HG03108 (cell line): ENCODE measurements at regions not wholly inside any gene's neighbourhood (a gene's known extent, or its start where the extent isn't known, plus 50 kb on each side); places are given as distances from the start of the nearest gene placed in this dataset.
A peak's percentile ranks its signal among the peaks of the same experiment; 100 is the strongest.
"Not testable (repeated sequence)": the region's sequence is repeated elsewhere in the genome, so short reads cannot be mapped to it uniquely, and the experiment has no call there.

Source experiments
- ATAC-seq: cut with Tn5 transposase; IDR thresholded peaks from one replicate; pipeline ENCODE4 v1.9.1; 2021; ENCODE audit warnings: moderate library complexity; ENCODE audit not compliant: unreplicated experiment

GRCh38 chr2:63692002-63692606 lies 103.3 kb downstream of the MDH1 start:
- ATAC-seq, result no peak

- ATAC-seq, result no peak
These were observed 106.8 kb downstream of the MDH1 start for GRCh38 chr2:63695583-63695982.

DNA sequence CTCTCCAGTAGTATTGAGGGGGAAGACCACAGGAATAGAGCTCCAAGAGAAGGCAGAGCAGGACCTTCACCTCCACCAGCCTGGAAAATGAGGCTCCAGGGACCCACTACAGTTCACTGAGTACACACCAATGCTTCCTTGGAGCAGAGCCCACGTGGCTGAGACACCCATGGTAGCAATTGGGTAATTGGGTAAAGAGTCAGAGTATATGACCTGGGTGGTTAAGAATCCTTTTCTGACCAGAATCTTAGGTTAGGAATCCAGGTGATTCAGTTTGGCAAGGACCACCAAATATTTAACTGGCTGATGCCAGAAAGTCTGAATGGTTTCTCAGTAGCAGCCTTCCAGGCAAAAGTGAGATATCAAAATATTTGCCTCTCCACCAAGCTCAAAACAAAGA lies 107.7 kb downstream of the MDH1 start:
- ATAC-seq, result no peak

- ATAC-seq, result no peak
These were observed 108.4 kb downstream of the MDH1 start for GRCh38 chr2:63697160-63697559.

DNA sequence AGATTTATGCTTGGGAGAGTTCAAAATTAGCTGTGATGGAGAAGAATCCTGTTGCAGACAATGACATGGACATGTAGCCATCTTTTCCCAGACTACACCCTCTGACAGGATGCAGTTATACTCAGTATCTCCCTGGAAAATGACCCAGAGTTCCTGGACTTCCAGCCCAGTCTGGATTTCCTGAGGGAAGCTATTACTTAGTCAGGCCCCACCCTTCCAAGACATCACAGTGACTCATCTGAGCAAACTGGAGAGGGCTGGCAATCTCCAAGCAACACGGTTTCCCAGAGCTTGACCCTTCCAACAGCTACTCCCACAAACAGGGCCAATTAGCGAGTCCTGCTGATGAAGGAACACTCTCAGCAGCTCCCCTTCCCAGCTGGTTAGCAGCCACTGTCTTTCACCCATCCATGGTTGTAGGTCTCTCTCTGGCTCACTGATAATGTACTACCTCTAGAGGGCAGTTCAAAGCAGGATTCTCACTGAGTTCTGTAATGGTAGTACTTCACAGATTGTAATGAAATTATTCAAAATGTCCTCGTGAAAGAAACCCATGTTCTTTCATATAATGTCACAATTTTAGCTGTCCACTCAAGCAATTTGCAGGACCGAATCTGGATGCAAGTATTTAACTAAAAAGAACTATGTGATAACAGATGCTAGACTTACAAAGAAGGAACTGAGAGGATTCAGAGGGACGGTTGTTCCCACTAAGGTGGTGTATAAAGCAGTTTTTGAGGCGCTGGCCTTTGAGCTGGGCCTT lies 110.2 kb downstream of the MDH1 start:
- ATAC-seq, result peak; percentile 45

DNA sequence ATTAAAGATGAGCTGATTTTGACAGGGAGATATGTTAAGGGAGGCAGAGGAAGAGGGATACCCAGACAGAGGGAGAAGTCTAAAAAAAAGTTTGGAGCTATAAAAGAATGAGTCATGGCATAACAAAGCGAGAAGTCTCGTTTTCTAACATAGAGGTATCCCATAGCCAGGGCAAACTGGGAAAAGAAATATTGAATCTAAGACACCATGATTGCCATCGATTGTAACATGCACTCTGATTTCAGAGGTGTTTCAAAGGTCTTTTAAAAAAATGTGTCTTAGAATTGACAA lies 110.7 kb downstream of the MDH1 start:
- ATAC-seq, result no peak

DNA sequence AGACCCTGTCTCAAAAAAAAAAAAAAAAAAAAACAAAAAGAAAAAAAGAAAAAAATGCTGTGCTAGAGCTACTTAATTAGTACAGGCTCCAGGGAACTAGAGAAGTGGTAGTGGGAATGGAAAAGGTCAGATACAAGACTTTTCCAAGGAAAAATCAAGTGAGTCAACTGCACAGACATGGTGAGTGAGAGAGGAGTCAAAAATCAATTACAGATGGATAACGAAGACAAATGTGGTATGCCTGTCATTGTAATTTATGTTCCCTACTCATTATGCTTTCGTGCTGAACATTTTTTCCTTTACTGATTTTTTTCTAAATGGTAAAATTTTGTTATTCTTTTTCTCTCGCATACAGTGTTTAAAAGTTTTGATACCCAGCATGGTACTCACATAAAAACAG lies 111.5 kb downstream of the MDH1 start:
- ATAC-seq, result no peak

- ATAC-seq, result no peak
These were observed 112.6 kb downstream of the MDH1 start for GRCh38 chr2:63701406-63701805.

GRCh38 chr2:63706084-63706483 lies 117.3 kb downstream of the MDH1 start:
- ATAC-seq, result not testable (repeated sequence)

DNA sequence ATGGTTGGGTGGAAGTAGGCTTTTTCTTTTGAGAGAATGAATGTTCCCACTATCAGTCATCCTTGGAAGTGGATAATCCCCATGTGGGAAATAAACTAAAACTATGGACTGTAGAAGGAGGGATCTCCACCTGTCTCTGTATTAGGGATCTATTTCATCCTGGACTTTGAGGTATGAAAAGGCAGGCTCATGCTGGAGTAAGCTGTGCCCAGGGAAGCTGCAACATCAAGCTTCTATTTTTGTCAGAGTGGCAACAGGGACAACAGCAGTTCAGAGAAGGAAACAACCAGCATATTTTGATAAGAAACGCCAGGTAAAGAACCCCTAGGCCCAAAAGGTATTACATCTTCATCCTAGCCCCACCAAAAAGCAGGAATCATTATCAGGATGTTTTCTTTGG lies 122.0 kb downstream of the MDH1 start:
- ATAC-seq, result no peak

- no peak for ATAC-seq
These were observed 124.0 kb downstream of the MDH1 start for GRCh38 chr2:63712748-63713147.

- ATAC-seq, result no peak
These were observed 125.5 kb upstream of the UGP2 start for GRCh38 chr2:63716146-63716545.

DNA sequence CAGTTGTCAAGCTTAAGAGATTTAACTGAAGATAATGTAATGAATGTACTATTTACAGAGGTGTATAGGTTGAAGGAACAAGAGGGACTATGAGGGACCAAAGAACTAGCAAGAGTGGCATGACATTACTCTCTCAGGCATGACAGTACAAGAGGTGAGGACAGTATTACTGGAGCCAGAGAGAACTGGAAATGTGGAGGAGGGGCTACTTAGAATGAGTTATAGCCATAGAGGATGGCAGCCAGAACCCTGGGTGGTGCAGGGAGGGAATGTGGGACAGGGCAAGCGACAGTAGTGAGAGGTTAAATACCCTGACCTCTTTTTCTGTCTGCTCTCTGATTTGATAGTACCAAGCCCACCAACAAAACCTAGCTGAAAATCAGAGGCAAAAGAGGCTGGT lies 122.6 kb upstream of the UGP2 start:
- ATAC-seq, result no peak

GRCh38 chr2:63721082-63721424 lies 120.6 kb upstream of the UGP2 start:
- no peak for ATAC-seq

GRCh38 chr2:63722284-63722683 lies 119.4 kb upstream of the UGP2 start:
- not testable (repeated sequence) for ATAC-seq

DNA sequence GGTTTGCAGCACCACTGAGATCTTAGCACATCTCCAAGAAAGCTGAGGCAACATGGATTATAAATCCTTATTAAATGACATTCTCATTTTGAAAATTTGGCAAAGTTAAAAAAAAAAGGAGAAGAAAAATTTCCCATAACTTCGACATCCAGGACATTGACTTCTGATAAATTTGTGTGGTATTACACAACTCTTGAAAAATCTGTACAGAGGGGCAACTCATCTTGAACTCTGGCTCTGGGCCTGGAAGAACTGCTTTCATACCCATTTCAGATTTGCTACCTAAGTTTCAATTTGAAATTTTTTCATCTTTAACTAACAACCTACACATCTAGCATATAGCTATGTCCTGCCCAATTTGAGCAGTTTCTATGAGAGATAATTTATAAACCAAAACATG lies 118.0 kb upstream of the UGP2 start:
- ATAC-seq, result no peak

DNA sequence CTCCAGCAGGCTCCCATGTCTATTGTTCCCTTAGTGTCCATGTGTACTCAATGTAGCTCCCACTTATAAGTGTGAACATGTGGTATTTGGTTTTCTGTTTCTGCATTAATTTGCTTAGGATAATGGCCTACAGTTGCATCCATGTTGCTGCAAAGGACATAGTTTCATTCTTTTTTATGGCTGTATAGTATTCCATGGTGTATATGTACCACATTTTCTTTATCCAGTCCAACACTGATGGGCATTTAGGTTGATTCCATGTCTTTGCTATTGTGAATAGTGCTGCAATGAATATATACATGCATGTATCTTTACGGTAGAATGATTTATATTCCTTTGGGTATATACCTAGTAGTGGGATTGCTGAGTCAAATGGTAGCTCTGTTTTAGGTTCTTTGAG lies 116.5 kb upstream of the UGP2 start:
- ATAC-seq, result not testable (repeated sequence)

DNA sequence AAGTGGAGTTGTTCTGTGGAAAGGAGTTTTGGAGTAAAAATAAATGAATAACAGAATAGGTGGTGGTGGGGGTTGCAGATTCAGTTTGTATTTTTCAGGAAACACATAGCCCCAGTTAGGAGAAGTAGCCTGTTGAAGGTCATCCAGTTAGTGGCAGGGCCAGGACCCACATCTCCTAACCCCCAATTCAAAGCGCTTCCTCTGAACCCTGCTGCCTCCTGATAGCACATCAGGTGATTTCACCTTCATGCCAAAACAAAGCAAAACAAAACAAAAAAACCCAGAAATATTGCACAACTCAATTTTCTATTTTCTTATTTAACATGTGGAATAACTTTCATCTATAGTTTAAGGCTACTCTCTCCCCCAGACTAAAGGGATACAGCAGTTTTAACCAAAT lies 112.3 kb upstream of the UGP2 start:
- no peak for ATAC-seq

GRCh38 chr2:63729831-63730230 lies 111.9 kb upstream of the UGP2 start:
- ATAC-seq, result no peak

DNA sequence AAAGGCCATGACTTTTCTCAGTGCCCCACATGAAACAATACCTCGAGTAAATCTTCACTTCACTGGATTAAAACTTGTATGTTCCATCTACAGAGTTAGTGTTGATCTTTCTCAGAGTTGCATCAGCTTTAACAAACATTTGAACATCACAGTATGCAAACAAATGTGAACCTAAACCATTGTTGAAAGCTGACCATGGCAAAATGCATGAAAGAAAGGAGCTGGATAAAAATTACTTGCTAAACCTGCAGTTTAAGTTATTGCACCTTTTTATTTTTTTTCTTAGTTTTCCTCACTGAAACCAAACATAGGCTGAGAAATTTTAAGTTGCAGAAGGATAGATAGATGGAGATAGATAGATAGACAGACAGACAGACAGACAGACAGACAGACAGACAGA lies 107.2 kb upstream of the UGP2 start:
- ATAC-seq, result no peak

GRCh38 chr2:63735263-63735662 lies 106.4 kb upstream of the UGP2 start:
- ATAC-seq, result no peak

GRCh38 chr2:63735931-63736330 lies 105.8 kb upstream of the UGP2 start:
- no peak for ATAC-seq

DNA sequence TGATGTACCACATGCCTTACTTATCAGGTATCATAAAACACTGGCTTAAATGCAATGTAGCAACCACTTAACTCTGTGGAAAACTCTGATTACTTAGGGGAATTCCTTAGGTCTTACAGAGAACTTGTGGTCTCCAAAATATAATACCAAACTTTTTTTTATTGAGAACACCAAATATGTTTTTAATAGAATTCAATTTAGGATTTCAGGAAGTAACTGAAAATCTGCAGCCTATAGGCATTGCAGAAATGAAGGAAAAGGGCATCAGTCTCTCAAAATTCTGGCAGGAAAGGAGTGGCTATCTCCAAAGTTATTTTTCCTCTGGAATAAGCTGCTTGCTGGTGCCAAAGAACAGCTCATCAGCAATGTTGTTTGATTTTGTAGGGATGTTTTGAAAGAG lies 105.3 kb upstream of the UGP2 start:
- no peak for ATAC-seq
